ENCODE measurements at regions not wholly inside any gene's neighbourhood (a gene's known extent, or its start where the extent isn't known, plus 50 kb on each side); places are given as distances from the start of the nearest gene placed in this dataset.
"Not testable (repeated sequence)": the region's sequence is repeated elsewhere in the genome, so short reads cannot be mapped to it uniquely, and the experiment has no call there.

GRCh38 chr4:170591076-170591475 is 501.3 kb upstream of the AADAT start:
- DNase-seq (ENCODE audit: low read depth), result no peak

- no peak for DNase-seq (ENCODE audit: low read depth)
Observed at GRCh38 chr4:170589597-170590191, 499.9 kb upstream of the AADAT start.

- DNase-seq (ENCODE audit: low read depth), result no peak
Observed at GRCh38 chr4:170581969-170582368, 492.2 kb upstream of the AADAT start.

- no peak for DNase-seq (ENCODE audit: low read depth)
Observed at GRCh38 chr4:170581322-170581721, 491.6 kb upstream of the AADAT start.

GRCh38 chr4:170580651-170581050 is 490.9 kb upstream of the AADAT start:
- no peak for DNase-seq (ENCODE audit: low read depth)

- no peak for DNase-seq (ENCODE audit: low read depth)
Observed at GRCh38 chr4:170538821-170539473, 449.2 kb upstream of the AADAT start.

GRCh38 chr4:170529748-170530722 is 440.3 kb upstream of the AADAT start:
- DNase-seq (ENCODE audit: low read depth), result no peak

- no peak for DNase-seq (ENCODE audit: low read depth)
Observed at GRCh38 chr4:170526471-170526870, 436.7 kb upstream of the AADAT start.

- DNase-seq (ENCODE audit: low read depth), result no peak
Observed at GRCh38 chr4:170522427-170522970, 432.7 kb upstream of the AADAT start.

- DNase-seq (ENCODE audit: low read depth), result no peak
Observed at GRCh38 chr4:170497689-170498088, 407.9 kb upstream of the AADAT start.

- DNase-seq (ENCODE audit: low read depth), result no peak
Observed at GRCh38 chr4:170497112-170497511, 407.4 kb upstream of the AADAT start.

- DNase-seq (ENCODE audit: low read depth), result no peak
Observed at GRCh38 chr4:170491981-170492380, 402.2 kb upstream of the AADAT start.

- no peak for DNase-seq (ENCODE audit: low read depth)
Observed at GRCh38 chr4:170476351-170476750, 386.6 kb upstream of the AADAT start.

- DNase-seq (ENCODE audit: low read depth), result no peak
Observed at GRCh38 chr4:170465429-170465828, 375.7 kb upstream of the AADAT start.

- DNase-seq (ENCODE audit: low read depth), result no peak
Observed at GRCh38 chr4:170464614-170465197, 374.9 kb upstream of the AADAT start.

GRCh38 chr4:170446782-170447181 is 357.0 kb upstream of the AADAT start:
- DNase-seq (ENCODE audit: low read depth), result no peak

GRCh38 chr4:170441146-170441545 is 351.4 kb upstream of the AADAT start:
- DNase-seq (ENCODE audit: low read depth), result not testable (repeated sequence)

GRCh38 chr4:170428929-170429328 is 339.2 kb upstream of the AADAT start:
- DNase-seq (ENCODE audit: low read depth), result no peak

GRCh38 chr4:170425521-170426143 is 335.9 kb upstream of the AADAT start:
- no peak for DNase-seq (ENCODE audit: low read depth)

- DNase-seq (ENCODE audit: low read depth), result no peak
Observed at GRCh38 chr4:170425040-170425439, 335.3 kb upstream of the AADAT start.

GRCh38 chr4:170423137-170423536 is 333.4 kb upstream of the AADAT start:
- DNase-seq (ENCODE audit: low read depth), result no peak

All from M059J (cell line).